Ishikawa (cell line): ENCODE measurements at regions not wholly inside any gene's neighbourhood (a gene's known extent, or its start where the extent isn't known, plus 50 kb on each side); places are given as distances from the start of the nearest gene placed in this dataset.

ENCODE experiments used
- CEBPB ChIP-seq: IDR thresholded peaks from 2 replicates; pipeline ENCODE4 v1.6.1; 2012
- CREB1 ChIP-seq: IDR thresholded peaks from 2 replicates; pipeline ENCODE4 v1.6.1; 2012; ENCODE audit warnings: low read depth
- EP300 ChIP-seq: IDR thresholded peaks from 2 replicates; pipeline ENCODE4 v1.6.1; 2012; ENCODE audit warnings: borderline replicate concordance
- FOXM1 ChIP-seq: IDR thresholded peaks from 2 replicates; pipeline ENCODE4 v1.6.1; 2012; ENCODE audit warnings: low read depth, borderline replicate concordance
- MAX ChIP-seq: IDR thresholded peaks from 2 replicates; pipeline ENCODE4 v1.6.1; 2012
- NFIC ChIP-seq: IDR thresholded peaks from 2 replicates; pipeline ENCODE4 v1.6.1; 2012
- RAD21 ChIP-seq: IDR thresholded peaks from 2 replicates; pipeline ENCODE4 v1.6.1; 2012; ENCODE audit warnings: low read depth
- REST ChIP-seq: IDR thresholded peaks from 2 replicates; pipeline ENCODE4 v1.6.1; 2012; ENCODE audit warnings: low read depth, mild to moderate bottlenecking
- TAF1 ChIP-seq: IDR thresholded peaks from 2 replicates; pipeline ENCODE4 v1.6.1; 2012; ENCODE audit warnings: low read depth, mild to moderate bottlenecking
- USF1 ChIP-seq: IDR thresholded peaks from 2 replicates; pipeline ENCODE4 v1.6.1; 2012
- YY1 ChIP-seq: IDR thresholded peaks from 2 replicates; pipeline ENCODE4 v1.6.1; 2012; ENCODE audit warnings: low read depth
- ZBTB7A ChIP-seq: IDR thresholded peaks from 2 replicates; pipeline ENCODE4 v1.6.1; 2012; ENCODE audit warnings: low read depth

GRCh38 chr21:16834791-16835190, 678.1 kb upstream of the CXADR start:
- TF ChIP-seq EP300 (no peak), RAD21 (no peak), TAF1 (no peak), ZBTB7A (no peak), YY1 (no peak), CREB1 (no peak), REST (no peak), NFIC (no peak), MAX (no peak), USF1 (no peak), FOXM1 (no peak), CEBPB (no peak)
